ENCODE measurements at regions not wholly inside any gene's neighbourhood (a gene's known extent, or its start where the extent isn't known, plus 50 kb on each side); places are given as distances from the start of the nearest gene placed in this dataset.
"Not testable (repeated sequence)": the region's sequence is repeated elsewhere in the genome, so short reads cannot be mapped to it uniquely, and the experiment has no call there.

DNA sequence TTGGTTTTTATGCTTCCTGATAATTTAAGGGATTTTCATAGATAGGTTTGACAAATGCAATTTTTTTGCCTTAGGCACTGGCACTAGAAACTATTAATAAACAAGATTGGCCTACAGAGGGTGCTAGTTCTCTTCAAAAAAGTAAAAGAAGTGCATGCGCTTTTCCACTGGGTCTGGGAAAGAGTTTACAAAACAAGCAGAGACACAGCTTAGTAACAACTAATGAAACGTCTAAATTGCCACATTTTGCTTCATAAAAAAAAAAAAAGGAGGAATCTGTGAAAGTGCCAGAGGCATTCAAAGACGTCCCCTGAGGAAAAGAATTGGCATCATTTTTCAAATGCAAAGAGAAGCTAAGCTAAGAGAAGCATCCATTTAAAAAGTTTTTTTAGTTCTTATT is 58.3 kb upstream of the EEA1 start:
- no peak for DNase-seq

DNA sequence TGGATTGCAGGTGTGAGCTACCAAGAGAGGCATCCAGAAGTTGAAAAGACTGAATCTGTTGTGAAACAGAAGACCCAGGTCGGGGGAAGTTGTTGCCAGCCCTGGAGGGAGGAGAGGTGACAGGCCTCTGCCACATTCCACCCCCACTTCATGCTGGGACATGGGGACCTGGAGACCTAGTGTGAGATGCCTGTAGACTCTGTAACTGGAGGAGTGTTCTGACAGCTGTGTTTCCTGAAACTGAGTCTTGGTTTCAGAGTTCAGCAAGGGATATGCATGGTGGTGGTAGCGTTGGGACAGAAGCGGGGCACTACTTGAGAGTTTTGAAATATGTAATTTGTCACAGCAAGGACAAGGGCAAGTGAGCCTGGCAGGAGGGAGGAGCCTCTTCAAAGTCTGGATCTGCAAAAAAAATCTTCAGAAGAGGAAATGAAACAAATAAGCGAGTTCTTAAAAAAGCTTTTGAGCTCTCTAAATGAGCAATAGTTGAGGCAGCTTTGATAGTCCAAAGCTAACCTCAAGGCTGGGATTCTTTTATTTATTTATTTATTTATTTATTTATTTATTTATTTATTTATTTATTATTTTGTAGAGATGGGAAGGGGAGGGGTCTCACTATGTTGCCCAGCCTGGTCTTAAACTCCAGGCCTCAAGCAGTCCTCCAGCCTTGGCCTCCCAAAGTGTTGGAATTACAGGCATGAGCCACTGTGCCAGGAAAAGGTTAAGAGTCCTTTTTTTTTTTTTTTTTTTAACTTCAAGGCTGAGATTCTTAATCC is 58.9 kb upstream of the EEA1 start:
- peak; percentile 64 for DNase-seq

DNA sequence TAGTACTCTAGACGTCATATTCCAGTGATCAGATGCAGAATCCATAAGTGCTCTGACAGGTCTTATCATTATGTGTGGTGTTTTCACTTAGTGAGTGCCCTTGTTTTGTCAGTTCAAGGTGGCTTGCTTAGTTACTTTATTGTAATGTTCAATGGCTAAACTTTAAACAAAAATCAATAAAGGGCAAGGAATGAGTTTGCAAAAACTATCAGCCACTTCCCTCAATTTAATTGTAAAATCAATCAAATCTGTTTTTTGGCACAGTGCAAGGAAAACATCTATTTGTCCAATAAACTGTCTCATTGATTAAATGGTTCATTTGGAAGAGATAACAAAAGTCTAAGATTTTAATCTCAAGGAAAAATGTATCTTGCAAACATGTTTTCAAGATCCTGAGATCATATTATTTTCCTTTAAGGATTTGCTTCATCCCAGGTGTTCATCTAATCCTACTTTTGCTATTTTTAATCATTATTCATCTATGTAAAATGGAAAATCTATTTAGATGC is 59.6 kb upstream of the EEA1 start:
- no peak for DNase-seq

DNA sequence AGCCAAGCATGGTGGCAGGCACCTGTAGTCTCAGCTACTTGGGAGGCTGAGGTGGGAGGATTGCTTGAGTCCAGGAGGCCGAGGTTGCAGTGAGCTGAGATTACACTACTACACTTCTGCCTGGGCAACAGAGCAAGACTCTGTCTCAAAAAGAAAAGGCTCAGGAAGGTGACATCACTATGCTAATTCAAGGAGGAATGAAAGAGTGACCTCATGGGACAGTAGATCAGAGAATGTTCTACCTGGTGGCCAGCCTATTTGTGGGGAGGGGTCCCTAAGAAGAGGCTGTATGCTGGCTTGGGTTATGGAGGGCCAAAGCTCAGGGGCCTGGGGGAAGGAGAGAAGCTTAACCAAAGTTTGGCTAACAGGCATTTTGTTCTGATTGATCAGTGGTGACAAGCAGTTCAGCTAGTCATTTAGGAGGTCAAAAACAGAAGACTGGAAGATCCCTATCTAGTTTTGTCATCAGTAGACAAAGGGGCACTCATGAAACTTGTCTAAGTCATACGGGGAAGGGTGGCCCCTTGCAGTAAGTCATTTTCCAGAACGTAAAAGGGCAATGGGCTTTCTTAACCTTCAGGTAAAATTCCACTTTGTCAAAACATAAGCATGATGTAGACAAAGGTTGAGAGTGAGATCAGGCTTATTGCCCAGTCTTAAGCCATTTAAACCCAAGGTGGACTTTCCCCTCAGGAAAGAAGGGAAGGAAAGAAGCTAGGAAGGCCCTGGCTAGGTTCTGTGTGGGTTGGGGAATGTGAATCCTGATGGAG is 60.8 kb upstream of the EEA1 start:
- peak; percentile 62 for DNase-seq

DNA sequence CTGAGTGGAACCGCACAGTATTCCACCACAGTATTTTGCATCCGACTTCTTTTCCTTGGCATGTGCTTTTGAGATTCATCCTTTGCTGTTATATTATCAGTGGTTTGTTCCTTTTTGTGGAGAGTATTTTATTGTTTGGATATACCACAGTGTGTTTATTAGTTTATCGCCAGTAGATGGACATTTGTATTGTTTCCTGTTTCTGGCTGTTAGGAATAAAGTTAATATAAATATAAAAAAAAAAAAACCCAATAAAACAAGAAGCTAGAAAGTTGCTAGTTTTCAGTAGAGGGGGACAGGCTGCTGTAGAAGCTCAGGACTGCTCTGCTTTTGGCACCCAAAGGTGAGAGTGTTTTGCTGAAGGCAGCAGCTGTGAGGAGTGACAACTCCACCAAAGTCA is 62.0 kb upstream of the EEA1 start:
- no peak for DNase-seq

DNA sequence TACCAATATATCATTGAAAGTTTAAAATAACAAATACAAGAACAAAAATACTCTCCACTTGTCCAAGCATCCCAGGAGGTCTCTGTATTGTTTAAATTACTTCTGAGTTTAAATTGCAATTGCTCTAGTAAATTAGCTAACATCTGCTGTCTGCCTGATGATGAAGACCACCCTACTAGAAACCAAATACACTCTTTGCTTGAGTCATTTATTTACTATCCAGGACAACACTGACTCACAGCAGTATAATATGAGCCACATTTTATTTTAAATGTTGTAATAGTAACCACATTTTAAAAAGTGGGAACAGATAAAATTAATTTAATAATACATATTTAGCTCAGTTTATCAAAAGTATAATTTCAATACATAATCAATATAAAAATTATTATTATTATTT is 62.9 kb upstream of the EEA1 start:
- DNase-seq, result no peak

DNA sequence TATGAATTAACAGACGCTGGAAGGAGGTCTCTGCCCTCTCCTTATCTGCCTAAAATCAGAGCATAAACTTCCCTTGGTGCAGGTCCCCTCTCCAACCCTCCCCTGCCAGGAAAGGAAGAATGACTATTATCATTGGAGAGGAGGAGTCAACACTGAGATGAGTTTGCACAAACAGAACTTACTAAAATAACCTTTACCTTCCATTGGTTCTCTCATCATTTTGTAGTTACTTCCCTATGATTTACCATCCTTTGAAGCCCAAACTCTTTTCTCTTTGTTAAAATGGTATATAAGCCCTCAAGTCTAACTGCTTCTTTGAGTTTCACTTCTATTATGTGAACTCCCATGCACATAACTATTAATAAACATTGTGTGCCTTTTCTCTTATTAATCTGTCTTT is 64.2 kb upstream of the EEA1 start:
- no peak for DNase-seq

DNA sequence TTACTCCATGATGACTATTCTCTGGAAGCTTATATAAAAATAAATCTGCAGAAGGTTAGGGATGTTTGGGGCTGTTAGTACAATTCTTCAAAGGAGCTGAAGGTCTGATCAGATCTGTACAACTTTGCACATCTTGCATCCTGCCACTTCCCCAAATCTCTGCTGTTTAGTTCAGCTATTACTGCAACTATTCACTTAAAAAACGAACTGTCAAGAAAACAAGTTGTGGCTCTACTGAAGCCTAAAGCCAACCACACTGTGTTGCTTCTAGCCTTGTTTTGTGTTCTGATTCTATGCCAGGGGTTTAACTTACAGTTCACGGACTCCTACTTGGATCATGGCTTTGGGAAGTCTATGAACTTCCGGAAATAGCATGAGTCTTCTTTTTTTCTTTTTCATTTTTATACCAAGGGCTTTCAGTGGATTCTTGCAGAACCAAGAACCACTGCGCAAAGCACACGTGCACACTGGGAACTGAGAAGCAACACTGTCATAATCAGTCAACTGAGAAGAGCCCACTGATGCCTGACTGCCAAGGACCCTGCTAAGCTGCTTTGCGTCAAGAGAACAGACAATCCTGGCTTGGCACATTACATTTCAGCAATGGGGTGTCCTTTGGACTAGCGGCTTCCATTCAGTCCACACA is 66.3 kb upstream of the EEA1 start:
- DNase-seq, result no peak

DNA sequence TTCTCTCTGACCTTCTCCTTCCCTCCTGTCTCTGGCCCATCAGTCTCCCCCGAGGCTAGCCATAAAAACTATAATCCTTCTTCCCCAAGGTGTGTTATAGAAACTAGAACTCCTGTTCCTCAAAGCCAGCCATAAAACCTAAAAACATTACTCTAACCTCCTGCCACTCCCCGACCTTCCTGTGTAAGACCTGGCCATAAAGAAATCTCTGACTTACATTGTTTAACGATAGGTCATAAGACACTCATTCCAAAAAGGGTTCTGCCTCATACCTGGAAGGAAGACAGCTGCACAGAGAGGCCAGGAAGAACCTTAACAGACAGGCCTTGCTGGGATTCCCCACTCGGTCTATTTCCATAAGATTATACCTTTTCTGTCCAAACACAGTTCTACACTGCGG is 70.9 kb upstream of the EEA1 start:
- DNase-seq, result no peak

DNA sequence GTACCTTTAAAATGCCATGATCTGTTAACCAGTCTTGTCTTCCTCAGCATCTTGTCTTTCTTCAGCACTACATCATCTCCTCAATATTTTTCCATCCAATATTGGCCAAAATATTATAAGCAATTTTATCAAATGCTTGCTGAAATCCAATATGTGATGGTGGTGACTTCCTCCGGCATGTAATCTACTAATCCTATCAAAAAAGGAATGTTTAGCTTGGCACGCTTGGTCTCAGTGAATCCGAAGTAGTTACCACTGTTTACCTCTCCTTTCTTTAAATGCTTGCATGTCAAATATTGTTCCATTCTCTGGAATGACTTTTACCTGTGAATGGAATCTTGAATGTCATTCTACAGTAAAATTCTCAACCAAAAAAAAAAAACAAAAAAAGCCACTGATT is 72.3 kb upstream of the EEA1 start:
- DNase-seq, result no peak

DNA sequence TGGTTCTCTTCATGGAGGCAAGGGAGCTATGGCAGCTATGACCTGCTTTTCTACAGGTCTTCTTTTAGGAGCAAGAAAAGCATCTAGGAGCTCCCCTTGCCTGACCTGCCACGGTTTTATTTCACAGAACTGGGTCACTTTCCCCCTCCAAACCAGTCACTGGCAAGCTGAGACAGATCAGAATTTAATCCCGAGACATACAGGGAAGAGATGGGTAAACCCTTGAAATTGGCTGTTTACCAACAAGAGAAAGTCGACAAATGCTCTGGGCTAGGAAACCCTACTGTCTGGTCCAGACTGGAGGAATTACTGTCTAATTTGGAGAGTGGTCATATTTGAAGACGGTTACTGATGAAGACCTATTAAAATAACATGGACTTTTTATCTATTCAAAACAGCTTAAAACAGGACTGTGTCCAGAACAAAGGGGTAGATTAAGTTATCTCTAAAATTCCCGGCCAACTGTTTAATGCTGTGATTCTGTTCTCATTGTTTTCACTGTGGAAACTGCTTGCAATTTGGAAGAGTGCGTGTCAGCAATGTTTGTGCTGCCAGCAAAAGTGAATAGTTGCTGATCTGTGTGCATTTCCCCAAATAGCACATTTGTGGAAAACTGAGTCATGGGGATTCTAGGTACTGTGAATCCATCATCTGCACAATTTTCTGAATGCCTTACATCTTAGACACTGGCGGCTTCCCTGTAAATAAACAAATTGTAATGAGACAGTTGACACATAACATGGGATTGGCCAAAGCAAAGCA is 73.4 kb upstream of the EEA1 start:
- no peak for DNase-seq

DNA sequence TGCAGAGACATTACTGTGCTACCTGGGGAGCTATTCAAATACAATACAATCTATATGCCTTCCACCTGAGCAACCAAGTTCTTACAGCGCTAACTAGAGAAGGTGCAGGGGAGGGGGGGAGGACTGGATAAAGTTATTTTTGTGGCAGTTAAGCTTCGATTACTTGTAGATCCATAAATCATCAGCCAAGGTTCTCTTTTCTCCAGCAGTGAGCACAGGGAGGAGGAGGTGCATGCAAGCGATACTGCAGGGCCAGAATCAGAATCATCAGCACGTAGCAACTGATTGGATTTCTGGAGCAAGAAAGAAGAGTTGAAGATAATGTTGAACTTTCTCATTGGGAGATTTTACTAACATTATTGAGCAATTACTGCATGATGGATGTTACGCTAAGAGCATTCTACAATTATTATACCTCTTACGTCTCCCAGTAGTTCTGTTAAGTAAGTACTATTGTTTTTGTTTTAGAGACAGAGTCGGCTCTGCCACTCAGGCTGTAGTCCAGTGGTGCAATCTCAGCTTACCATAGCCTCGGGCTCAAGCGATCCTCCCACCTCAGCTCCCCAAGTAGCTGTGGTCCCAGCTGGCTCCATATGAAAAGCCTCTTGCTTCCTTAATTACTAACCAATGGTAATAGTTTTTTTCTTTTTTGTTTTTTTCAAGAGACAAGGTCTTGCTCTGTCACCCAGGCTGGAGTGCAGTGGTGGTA is 74.6 kb upstream of the EEA1 start:
- DNase-seq, result no peak

DNA sequence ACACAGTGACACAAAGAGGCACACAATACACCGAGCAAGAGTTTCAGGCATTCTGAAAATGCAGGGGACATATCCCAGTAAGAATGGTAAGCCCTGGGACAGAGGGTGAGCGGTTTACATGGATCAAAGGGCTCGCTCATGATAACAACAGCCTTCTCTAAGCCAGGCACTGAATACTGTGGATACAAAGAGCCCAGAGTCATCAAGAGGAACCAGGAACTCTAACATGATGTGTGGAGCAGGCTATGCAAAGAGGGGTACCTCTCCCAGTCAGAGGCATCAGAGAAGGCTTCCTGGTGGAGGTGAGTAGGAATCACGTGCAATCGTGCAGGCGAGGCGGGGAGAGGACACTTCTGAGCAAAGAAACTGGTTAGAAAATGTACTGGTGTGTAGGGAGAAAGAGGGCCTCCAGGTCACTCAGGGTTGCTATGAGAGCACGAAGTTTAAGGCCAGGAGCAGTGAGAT is 76.9 kb upstream of the EEA1 start:
- no peak for DNase-seq

DNA sequence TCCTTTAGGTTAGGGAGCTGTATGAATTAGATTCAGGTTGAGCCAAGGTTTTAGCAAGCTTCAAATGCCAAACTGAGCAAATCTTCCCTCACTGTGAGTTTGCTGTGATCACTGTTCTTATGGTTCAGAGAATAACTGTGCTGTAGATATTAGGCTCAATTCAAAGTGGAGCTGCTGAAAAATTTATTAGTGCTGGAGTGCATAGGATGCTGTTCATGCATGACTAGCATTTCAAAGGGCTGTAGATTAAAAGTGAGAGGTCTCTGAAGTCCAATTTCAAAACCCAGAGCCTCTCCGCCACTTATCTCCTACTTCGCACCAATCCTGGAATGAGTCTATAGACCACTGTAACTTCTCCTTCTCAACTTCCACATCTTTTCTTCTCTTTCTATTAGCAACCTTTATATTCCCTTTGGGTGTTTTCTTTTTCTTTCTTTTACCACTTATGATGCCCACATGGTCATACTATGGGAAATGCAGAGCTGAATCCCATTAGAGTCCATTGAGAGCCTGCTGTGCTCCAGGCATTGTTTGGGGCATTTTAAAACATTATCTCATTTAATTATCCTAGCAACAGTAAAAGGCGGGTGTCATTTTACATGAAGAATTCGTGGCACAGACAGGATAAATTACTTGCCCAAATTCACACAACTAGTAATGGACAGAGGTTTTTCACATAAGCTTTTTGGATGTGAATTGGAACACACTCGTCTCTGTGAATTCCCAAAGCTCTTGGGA is 77.5 kb upstream of the EEA1 start:
- DNase-seq, result no peak

DNA sequence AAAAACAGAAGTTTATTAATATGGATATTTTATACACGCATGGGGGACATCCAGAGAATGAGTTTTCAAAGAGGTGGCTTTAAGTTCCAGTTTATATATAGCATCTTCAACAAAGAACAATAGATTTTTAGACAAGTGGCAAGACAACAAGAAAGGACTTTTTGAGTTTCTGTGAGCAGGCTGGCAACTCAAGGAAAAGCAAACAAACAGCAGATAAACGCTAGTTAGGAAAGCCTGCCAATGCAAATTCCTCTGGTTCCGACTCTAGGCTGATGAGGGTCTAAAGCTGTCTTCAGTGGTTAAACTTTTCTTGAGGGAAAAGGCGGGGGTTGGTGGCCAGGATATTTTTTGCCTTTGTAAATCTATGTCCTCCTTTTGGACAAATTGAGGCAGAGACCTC is 78.4 kb upstream of the EEA1 start:
- DNase-seq, result no peak

DNA sequence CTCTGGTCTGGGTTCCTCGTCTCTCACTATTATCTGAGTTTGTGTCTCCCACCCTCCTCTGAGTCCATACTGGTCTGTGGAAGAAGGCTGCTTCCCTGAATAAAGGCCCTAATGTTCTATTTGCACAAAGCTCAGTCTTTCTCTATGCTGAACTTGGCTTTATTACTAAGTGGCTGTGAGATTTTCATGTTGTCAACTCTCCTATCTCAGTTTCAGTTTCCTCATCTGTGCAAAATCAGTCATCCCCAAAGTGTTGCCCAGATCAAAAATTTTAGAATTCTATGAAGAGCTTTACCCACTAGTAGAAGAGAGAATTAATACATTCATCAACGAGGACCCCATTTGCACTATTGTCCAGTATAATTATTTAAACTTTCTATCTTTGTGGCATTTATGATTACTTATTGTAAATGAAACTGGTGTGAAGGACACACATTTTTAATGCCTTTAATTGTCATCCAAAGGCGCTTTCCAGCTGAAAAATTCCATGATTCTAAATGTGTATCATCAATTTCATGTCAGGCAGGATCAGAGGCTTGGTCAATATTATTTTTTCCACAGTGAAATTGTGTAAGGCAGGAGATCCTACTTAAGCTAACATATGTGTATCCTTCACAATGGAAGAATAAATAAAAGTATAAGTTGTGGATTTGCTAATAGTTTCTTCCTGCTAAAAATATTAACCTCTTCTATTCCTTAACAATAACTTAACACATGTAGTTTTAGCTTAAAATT is 79.1 kb upstream of the EEA1 start:
- DNase-seq, result no peak

DNA sequence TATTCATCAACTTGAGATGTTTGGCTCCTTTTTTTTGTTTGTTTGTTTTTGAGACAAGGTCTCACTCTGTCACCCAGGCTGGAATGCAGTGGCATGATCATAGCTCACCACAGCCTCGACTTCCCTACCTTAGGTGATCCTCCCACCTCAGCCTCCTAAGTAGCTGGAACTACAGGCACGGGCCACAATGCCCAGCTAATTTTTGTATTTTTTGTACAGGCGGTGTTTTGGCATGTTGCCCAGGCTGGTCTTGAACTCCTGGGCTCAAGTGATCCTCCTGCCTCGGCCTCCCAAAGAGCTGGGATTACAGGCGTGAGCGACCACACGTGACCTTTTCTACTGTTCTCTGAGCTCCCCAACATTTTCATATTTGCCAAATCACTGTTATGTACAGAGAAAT is 79.8 kb upstream of the EEA1 start:
- not testable (repeated sequence) for DNase-seq

DNA sequence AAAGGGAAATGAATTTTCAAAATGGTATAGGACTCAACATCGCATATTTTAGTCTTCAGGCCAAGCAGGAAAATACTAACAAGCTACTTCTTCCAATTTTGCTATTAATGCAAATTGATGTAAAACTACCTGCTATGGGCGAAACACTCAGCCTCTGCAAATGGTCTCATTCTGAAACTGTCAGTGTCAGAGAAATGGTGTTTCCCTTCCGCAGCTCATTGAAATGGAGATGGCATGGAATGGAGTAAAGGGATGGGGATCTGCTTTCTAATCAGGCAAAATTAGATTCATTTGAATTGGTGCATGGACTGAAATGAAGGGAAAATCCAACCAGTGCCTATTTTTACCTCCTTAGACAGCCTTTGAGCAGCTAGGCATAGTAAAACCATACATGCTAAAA is 80.4 kb upstream of the EEA1 start:
- no peak for DNase-seq

DNA sequence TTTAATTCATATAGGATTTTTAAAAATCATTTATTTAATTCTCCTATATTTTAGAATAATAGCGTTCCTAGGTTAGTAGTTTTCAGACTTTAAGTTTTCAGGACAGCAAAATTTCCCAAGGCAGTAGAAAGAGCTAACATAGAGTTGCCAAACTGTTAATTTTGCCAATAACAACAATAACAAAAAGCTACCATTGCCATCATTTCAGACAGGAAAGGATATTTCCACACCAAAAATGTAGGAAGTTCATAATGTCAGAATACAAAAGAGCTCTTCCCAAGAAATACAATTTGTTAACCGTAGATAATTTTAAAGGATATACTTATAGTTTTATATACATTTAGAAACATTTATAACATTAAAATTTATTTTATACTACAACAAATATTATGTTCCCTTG is 81.4 kb upstream of the EEA1 start:
- DNase-seq, result no peak

DNA sequence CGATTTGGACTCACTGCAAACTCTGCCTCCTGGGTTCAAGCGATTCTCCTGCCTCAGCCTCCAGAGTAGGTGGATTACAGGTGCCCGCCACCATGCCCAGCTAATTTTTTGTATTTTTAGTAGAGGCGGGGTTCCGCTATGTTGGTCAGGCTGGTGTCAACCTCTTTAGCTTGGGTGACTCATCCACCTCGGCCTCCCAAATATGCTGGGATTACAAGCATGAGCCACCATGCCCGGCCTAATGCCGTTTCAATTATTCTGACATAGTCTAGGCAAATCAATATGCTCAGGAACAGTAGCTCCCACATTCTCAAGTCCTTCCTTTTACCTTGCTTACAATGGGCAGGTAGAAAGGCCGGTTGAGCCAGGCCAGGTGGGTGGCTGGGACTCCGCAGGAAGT is 82.0 kb upstream of the EEA1 start:
- no peak for DNase-seq
